Endothelial cell of umbilical vein (primary cell): ENCODE measurements at regions not wholly inside any gene's neighbourhood (a gene's known extent, or its start where the extent isn't known, plus 50 kb on each side); places are given as distances from the start of the nearest gene placed in this dataset.
"Not testable (repeated sequence)": the region's sequence is repeated elsewhere in the genome, so short reads cannot be mapped to it uniquely, and the experiment has no call there.

Source experiments
- BruUV-seq: library from RNA; stranded (reverse); fragments of 400-500 nt; replicated peaks from 2 replicates; lab custom pipeline; 2021; lab: Mats Ljungman, UMichigan
- CTCF ChIA-PET: fragments of 300-600, 350-600 bp; sonication (Branson Sonifier 250); formaldehyde crosslinking; loops from one replicate; lab custom pipeline; 2021; ENCODE audit warnings: antibody characterized with exemption, inconsistent platforms; lab: Charles Lee
- POLR2A ChIA-PET: fragments of 300-600, 350-600 bp; sonication (Branson Sonifier 250); formaldehyde crosslinking; loops from one replicate; lab custom pipeline; 2021; ENCODE audit warnings: antibody characterized with exemption, inconsistent platforms; lab: Charles Lee
- DNase-seq: peaks from one replicate; pipeline ENCODE4 v3.0.0-alpha.2; 2011; ENCODE audit warnings: low read depth, low spot score
- FAIRE-seq: peaks from 2 replicates; lab custom pipeline; 2011; peaks lifted over from hg19 to GRCh38; lab: Jason Lieb, UNC
- H2AFZ ChIP-seq: 2 replicates; pipeline ENCODE4 v1.6.0; 2012; ENCODE audit warnings: low read depth, low read length, control low read depth, inconsistent platforms
- H3K27ac ChIP-seq: 2 replicates; pipeline ENCODE4 v1.5.1; 2011; ENCODE audit warnings: low read depth, mild to moderate bottlenecking, control low read depth, low read length, moderate library complexity; ENCODE audit not compliant: insufficient read depth
- H3K27me3 ChIP-seq, 2 experiments: 2 replicates each; pipeline versions ENCODE4 v1.6.0 to v1.6.1; 2011; ENCODE audit warnings: low read length in 2 of 2, mixed read lengths in 1 of 2; ENCODE audit not compliant: control insufficient read depth in 2 of 2, insufficient read depth in 2 of 2
- H3K36me3 ChIP-seq, 2 experiments: 2 replicates in 1 of 2; 3 replicates in 1 of 2; pipeline ENCODE4 v1.5.1; 2011; ENCODE audit warnings: low read length in 2 of 2, mild to moderate bottlenecking in 1 of 2, moderate library complexity in 1 of 2; ENCODE audit not compliant: control insufficient read depth in 2 of 2, insufficient read depth in 2 of 2; ENCODE audit errors: extremely low read depth in 1 of 2
- H3K4me1 ChIP-seq: 3 replicates; pipeline ENCODE4 v1.5.1; 2011; ENCODE audit warnings: mild to moderate bottlenecking, low read length; ENCODE audit not compliant: control insufficient read depth, insufficient read depth; ENCODE audit errors: extremely low read depth
- H3K4me2 ChIP-seq: 2 replicates; pipeline ENCODE4 v1.6.1; 2011; ENCODE audit warnings: low read length, control low read depth, mixed read lengths; ENCODE audit not compliant: insufficient read depth
- H3K4me3 ChIP-seq, 3 experiments: fragments of 200-600 bp in 1 of 3; sonication (generic), shearing (Covaris generic) in 1 of 3; replicated peaks in 1 of 3; 2 replicates each; pipeline ENCODE4 v1.5.1; 2011 to 2016; ENCODE audit warnings: control low read depth in 3 of 3, low read length in 3 of 3, mild to moderate bottlenecking in 2 of 3, inconsistent platforms in 1 of 3, low read depth in 1 of 3, moderate library complexity in 1 of 3; ENCODE audit not compliant: insufficient read depth in 1 of 3
- H3K79me2 ChIP-seq: 2 replicates; pipeline ENCODE4 v1.6.0; 2012; ENCODE audit warnings: low read length, inconsistent platforms; ENCODE audit not compliant: control insufficient read depth, insufficient read depth
- H3K9ac ChIP-seq: replicated peaks from 2 replicates; pipeline ENCODE3; 2011; ENCODE audit warnings: low read length, control low read depth; ENCODE audit not compliant: insufficient read depth; ENCODE audit errors: extremely low read depth
- H3K9me1 ChIP-seq: replicated peaks from 3 replicates; pipeline ENCODE4 v1.6.0; 2011; ENCODE audit warnings: mild to moderate bottlenecking, low read length; ENCODE audit not compliant: control insufficient read depth, insufficient read depth; ENCODE audit errors: extremely low read depth
- H3K9me3 ChIP-seq: replicated peaks from 2 replicates; pipeline ENCODE4 v1.5.1; 2012; ENCODE audit warnings: low read length, inconsistent platforms; ENCODE audit not compliant: control insufficient read depth, insufficient read depth
- H4K20me1 ChIP-seq: replicated peaks from 2 replicates; pipeline ENCODE3; 2011; ENCODE audit warnings: mild to moderate bottlenecking, low read length; ENCODE audit not compliant: control insufficient read depth, insufficient read depth; ENCODE audit errors: extremely low read depth
- EZH2 ChIP-seq: IDR thresholded peaks from 2 replicates; pipeline ENCODE4 v1.6.1; 2012; ENCODE audit warnings: borderline replicate concordance, low read depth, mild to moderate bottlenecking, moderate library complexity, low read length, inconsistent platforms; ENCODE audit not compliant: severe bottlenecking
- FOS ChIP-seq: IDR thresholded peaks from 2 replicates; pipeline ENCODE4 v1.6.1; 2011; ENCODE audit warnings: mild to moderate bottlenecking, low read length, moderate library complexity, borderline replicate concordance; ENCODE audit not compliant: insufficient read depth
- GATA2 ChIP-seq: IDR thresholded peaks from 2 replicates; pipeline ENCODE4 v1.7.0; 2011; ENCODE audit warnings: low read depth, mild to moderate bottlenecking, moderate library complexity, mixed read lengths, low read length; ENCODE audit not compliant: insufficient read length, insufficient read depth
- JUN ChIP-seq: IDR thresholded peaks from 2 replicates; pipeline ENCODE4 v1.6.1; 2011; ENCODE audit warnings: borderline replicate concordance, low read depth; ENCODE audit not compliant: insufficient read length, insufficient read depth
- MYC ChIP-seq: IDR thresholded peaks from one replicate; pipeline ENCODE4 v1.6.1; 2011; ENCODE audit warnings: mild to moderate bottlenecking, low read depth, low read length
- POLR2A ChIP-seq: IDR thresholded peaks from 2 replicates; pipeline ENCODE4 v1.6.1; 2012; ENCODE audit warnings: low read depth, mild to moderate bottlenecking, control low read depth, low read length
- POLR2AphosphoS5 ChIP-seq: IDR thresholded peaks from 2 replicates; pipeline ENCODE4 v1.6.1; 2012; ENCODE audit warnings: low read depth, mild to moderate bottlenecking, control low read depth, low read length, moderate library complexity; ENCODE audit not compliant: insufficient read depth
- dilution Hi-C: fragments of 300-500 bp; cut with MboI; formaldehyde crosslinking; loops from one replicate; pipeline ENCODE4 v1.15.0; 2019; ENCODE audit warnings: low sequenced_read_pairs; ENCODE audit not compliant: extremely low pct_ligation_motif_present
- intact Hi-C: fragments of 100-400 bp; cut with micrococcal nuclease; formaldehyde crosslinking; loops from one replicate; pipeline ENCODE4 v1.10.0; 2022
- TF ChIP-seq, protein P1 (sequence below): IDR thresholded peaks from 2 replicates; pipeline ENCODE4 v1.6.1; 2011; ENCODE audit not compliant: insufficient read depth, insufficient read length
- TF ChIP-seq, protein P2 (sequence below), 2 donors: IDR thresholded peaks; 1 replicate in 1 of 2; 2 replicates in 1 of 2; pipeline ENCODE4 v1.5.1; 2011; ENCODE audit warnings: low read length in 2 of 2, mild to moderate bottlenecking in 2 of 2, moderate library complexity in 2 of 2, control low read depth in 1 of 2, inconsistent platforms in 1 of 2, low read depth in 1 of 2; ENCODE audit not compliant: insufficient read depth in 1 of 2; ENCODE audit errors: extremely low read depth in 1 of 2

DNA sequence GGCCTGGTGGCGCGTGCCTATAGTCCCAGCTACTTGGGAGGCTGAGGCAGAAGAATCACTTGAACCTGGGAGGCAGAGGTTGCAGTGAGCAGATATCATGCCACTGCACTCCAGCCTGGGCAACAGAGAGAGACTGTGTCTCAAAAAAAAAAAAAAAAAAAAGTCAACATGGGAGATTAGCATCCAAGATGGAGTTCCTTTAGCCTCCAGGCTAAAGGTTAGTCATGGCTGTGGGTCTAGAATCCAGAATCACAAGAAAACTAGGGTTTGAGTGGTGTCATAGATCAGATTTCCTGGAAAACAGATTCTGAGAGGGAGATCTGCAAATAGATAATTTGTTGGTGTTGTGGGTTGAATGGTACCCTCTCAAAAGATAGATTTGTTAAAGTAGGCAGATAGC lies 117.2 kb downstream of the CD24 start:
- H3K27ac ChIP-seq, H3K9me1 ChIP-seq, CTCF ChIA-PET, BruUV-seq, H3K9me3 ChIP-seq, H3K4me3 ChIP-seq, H4K20me1 ChIP-seq, H3K9ac ChIP-seq, dilution Hi-C loops, H3K79me2 ChIP-seq, H3K36me3 ChIP-seq, H3K4me1 ChIP-seq, POLR2A ChIA-PET, H2AFZ ChIP-seq, H3K27me3 ChIP-seq, intact Hi-C loops, DNase-seq, H3K4me2 ChIP-seq, FAIRE-seq: not testable (repeated sequence)

DNA sequence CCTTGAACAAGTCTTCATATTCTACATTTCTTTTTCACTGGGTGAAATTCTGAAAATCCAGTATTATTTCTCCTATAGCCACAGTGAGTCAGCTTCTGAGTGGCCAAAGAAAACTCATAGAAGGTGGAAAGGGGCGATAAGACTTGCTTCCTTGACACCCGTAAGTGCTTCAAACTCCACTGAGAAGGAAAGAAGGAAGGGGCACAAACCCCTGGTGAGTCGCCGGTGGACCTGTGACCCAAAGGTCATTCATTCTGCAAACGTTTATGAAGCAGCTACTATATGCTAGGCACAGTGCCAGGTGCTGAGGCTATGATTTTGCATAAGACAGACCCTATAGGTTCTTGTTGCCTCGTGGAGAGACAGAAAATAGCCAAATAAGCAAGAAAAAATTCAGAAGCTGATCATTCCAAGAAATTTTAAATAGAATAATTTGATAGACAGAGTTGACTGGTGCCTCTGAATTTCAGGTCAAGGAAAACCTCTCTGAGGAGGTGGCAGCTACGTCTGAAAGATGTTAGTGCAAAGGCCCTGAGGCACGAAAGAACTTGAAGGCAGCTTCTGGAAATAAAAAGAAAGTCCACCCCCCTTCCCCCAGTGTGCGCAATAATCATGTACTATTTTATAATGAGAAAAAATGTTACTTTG lies 118.2 kb downstream of the CD24 start:
- no peak for DNase-seq
- no peaks in the 10 kb centered on the region for H3K36me3 ChIP-seq
- no peaks in the 10 kb centered on the region for H3K9me1 ChIP-seq
- H3K4me2 ChIP-seq: no peak overlapping the region
- no peak for TF ChIP-seq GATA2
- TF ChIP-seq POLR2AphosphoS5: no peak
- no peak for TF ChIP-seq EZH2
- TF ChIP-seq, protein P1, sequence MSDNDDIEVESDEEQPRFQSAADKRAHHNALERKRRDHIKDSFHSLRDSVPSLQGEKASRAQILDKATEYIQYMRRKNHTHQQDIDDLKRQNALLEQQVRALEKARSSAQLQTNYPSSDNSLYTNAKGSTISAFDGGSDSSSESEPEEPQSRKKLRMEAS: no peak
- TF ChIP-seq POLR2A: no peak
- TF ChIP-seq MYC: no peak
- no peak for TF ChIP-seq JUN
- TF ChIP-seq FOS: no peak
- TF ChIP-seq, protein P2, sequence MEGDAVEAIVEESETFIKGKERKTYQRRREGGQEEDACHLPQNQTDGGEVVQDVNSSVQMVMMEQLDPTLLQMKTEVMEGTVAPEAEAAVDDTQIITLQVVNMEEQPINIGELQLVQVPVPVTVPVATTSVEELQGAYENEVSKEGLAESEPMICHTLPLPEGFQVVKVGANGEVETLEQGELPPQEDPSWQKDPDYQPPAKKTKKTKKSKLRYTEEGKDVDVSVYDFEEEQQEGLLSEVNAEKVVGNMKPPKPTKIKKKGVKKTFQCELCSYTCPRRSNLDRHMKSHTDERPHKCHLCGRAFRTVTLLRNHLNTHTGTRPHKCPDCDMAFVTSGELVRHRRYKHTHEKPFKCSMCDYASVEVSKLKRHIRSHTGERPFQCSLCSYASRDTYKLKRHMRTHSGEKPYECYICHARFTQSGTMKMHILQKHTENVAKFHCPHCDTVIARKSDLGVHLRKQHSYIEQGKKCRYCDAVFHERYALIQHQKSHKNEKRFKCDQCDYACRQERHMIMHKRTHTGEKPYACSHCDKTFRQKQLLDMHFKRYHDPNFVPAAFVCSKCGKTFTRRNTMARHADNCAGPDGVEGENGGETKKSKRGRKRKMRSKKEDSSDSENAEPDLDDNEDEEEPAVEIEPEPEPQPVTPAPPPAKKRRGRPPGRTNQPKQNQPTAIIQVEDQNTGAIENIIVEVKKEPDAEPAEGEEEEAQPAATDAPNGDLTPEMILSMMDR (IDR thresholded peaks at IDR 0.05; ENCODE audit: extremely low read depth in 1 of 2, insufficient read depth in 1 of 2, low read depth in 1 of 2, low read length in 2 of 2): no peak
- no peaks in the 10 kb centered on the region for H3K79me2 ChIP-seq
- ChIA-PET POLR2A (no interaction called here), CTCF (interaction anchor here (0.5 kb wide), 1 partner anchor 31 kb away, joined by 3 read pairs; no protein-coding TSS in a partner anchor)
- FAIRE-seq: no peak
- intact Hi-C loops (no loop called here), dilution Hi-C loops (no loop called here)
- no peaks in the 10 kb centered on the region for H4K20me1 ChIP-seq
- no peaks in the 10 kb centered on the region for H3K9me3 ChIP-seq
- no peaks in the 10 kb centered on the region for H3K27me3 ChIP-seq
- BruUV-seq: no TSS peak
- no peak overlapping the region for H3K4me3 ChIP-seq
- H3K9ac ChIP-seq: no peak overlapping the region
- H2AFZ ChIP-seq: no peak overlapping the region
- H3K4me1 ChIP-seq: no peaks in the 10 kb centered on the region
- H3K27ac ChIP-seq: no peak overlapping the region
